ENCODE measurements at regions not wholly inside any gene's neighbourhood (a gene's known extent, or its start where the extent isn't known, plus 50 kb on each side); places are given as distances from the start of the nearest gene placed in this dataset.

DNA sequence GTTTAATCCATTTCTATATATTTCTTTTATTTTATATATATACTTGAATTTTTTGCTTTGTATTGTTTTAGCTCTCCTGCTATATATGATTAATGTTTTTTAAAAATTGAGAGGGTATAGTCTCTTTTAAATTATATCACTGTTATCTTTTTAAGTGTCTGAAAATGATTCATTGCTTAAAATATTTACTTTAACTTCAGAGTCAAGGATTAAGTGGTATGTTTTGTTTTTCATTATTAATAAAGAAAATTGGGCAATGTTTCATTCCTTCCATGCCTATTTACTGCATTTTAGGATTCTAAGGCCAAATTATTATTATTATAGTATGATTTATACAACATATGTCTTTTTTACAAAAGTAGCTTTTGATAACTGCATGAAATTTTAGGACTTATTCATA, 67.2 kb upstream of the THSD7A start:
- Histone ChIP-seq H3K9me2 (ENCODE audit: insufficient read depth, low read length) (no peaks in the 10 kb centered on the region), H3K79me2 (replicated peaks; ENCODE audit: insufficient read depth, low read length) (no peaks in the 10 kb centered on the region), H3F3A (ENCODE audit: insufficient read depth, low read length, poor library complexity, severe bottlenecking) (no peaks in the 10 kb centered on the region), H3K27ac (ENCODE audit: low read length) (no peak overlapping the region), H2AFZ (ENCODE audit: low read depth, low read length) (no peak overlapping the region), H4K20me1 (ENCODE audit: insufficient read depth) (no peaks in the 10 kb centered on the region), H3K27me3 (ENCODE audit: insufficient read depth, low read depth, low read length) (no peaks in the 10 kb centered on the region), H3K9ac (ENCODE audit: low read length) (no peak overlapping the region), H3K9me3 (ENCODE audit: low read length) (no peaks in the 10 kb centered on the region), H3K4me2 (ENCODE audit: low read length) (no peak overlapping the region), H3K36me3 (ENCODE audit: insufficient read depth, low read length) (no peaks in the 10 kb centered on the region), H3K4me3 (ENCODE audit: low read length) (no peak overlapping the region)
- no peak for TF ChIP-seq RAD21 (conservative IDR thresholded peaks at IDR 0.05)
- no peak for TF ChIP-seq TAF1 (IDR thresholded peaks at IDR 0.05; ENCODE audit: low read depth)
- TF ChIP-seq POLR2AphosphoS5 (IDR thresholded peaks at IDR 0.05): no peak
- TF ChIP-seq MXI1 (conservative IDR thresholded peaks at IDR 0.05; ENCODE audit: poor library complexity, severe bottlenecking): no peak
- TF ChIP-seq CTCF (IDR thresholded peaks at IDR 0.05; ENCODE audit: poor library complexity, severe bottlenecking): no peak
- TF ChIP-seq EZH2 (IDR thresholded peaks at IDR 0.05; ENCODE audit: borderline replicate concordance, insufficient read depth, low read length, poor library complexity, severe bottlenecking): no peak
- no peak for TF ChIP-seq EP300 (conservative IDR thresholded peaks at IDR 0.05; ENCODE audit: poor library complexity, severe bottlenecking)
- TF ChIP-seq REST (IDR thresholded peaks at IDR 0.05; ENCODE audit: borderline replicate concordance): no peak
- no peak for TF ChIP-seq SMC3 (conservative IDR thresholded peaks at IDR 0.05; ENCODE audit: poor library complexity)

- Histone ChIP-seq H3F3A (ENCODE audit: insufficient read depth, low read length, poor library complexity, severe bottlenecking) (no peaks in the 10 kb centered on the region), H3K4me3 (ENCODE audit: low read length) (no peak overlapping the region), H3K27ac (ENCODE audit: low read length) (no peak overlapping the region), H3K4me2 (ENCODE audit: low read length) (no peak overlapping the region), H3K27me3 (ENCODE audit: insufficient read depth, low read depth, low read length) (no peaks in the 10 kb centered on the region), H3K36me3 (ENCODE audit: insufficient read depth, low read length) (no peaks in the 10 kb centered on the region), H3K79me2 (replicated peaks; ENCODE audit: insufficient read depth, low read length) (no peaks in the 10 kb centered on the region), H3K9me2 (ENCODE audit: insufficient read depth, low read length) (no peaks in the 10 kb centered on the region), H4K20me1 (ENCODE audit: insufficient read depth) (no peaks in the 10 kb centered on the region), H3K9ac (ENCODE audit: low read length) (no peak overlapping the region), H2AFZ (ENCODE audit: low read depth, low read length) (no peak overlapping the region), H3K9me3 (ENCODE audit: low read length) (no peaks in the 10 kb centered on the region)
- TF ChIP-seq POLR2AphosphoS5 (IDR thresholded peaks at IDR 0.05) (no peak), EZH2 (IDR thresholded peaks at IDR 0.05; ENCODE audit: borderline replicate concordance, insufficient read depth, low read length, poor library complexity, severe bottlenecking) (no peak), EP300 (conservative IDR thresholded peaks at IDR 0.05; ENCODE audit: poor library complexity, severe bottlenecking) (no peak), CTCF (IDR thresholded peaks at IDR 0.05; ENCODE audit: poor library complexity, severe bottlenecking) (no peak), SMC3 (conservative IDR thresholded peaks at IDR 0.05; ENCODE audit: poor library complexity) (no peak), TAF1 (IDR thresholded peaks at IDR 0.05; ENCODE audit: low read depth) (no peak), REST (IDR thresholded peaks at IDR 0.05; ENCODE audit: borderline replicate concordance) (no peak), MXI1 (conservative IDR thresholded peaks at IDR 0.05; ENCODE audit: poor library complexity, severe bottlenecking) (no peak), RAD21 (conservative IDR thresholded peaks at IDR 0.05) (no peak)
Observed at GRCh38 chr7:11910253-11910652, 78.3 kb upstream of the THSD7A start.
